ENCODE measurements at regions not wholly inside any gene's neighbourhood (a gene's known extent, or its start where the extent isn't known, plus 50 kb on each side); places are given as distances from the start of the nearest gene placed in this dataset.

DNA sequence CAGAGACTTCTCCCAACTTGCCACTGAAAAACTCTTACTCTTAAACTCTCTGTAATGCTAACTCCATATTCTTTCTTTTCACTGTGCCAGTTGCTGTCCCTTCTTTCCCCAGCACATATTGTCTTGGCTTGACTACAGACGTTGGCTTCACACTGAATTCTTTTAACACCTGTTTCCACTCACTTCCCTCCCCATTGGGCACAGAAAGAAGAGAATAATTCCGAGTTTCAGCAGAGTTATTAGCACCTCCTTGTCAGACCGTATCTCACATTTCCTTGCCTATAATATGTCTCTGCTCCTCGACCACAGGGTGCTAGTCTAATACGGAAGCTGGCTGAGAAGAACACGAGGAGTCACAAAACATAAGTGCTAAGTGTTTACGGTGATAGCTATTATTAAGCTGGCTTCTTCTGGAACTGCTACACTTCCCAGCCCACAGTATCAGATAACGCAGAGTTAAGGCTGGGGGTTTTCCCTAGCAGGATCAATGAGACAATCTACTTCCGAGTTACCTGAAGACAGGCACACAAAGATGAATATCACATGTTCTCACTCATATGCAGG, 188.5 kb upstream of the CDH8 start:
- H3F3A ChIP-seq (ENCODE audit: insufficient read depth, low read length, poor library complexity, severe bottlenecking) = no peaks in the 10 kb centered on the region
- H3K9me2 ChIP-seq (ENCODE audit: insufficient read depth, low read length) = no peaks in the 10 kb centered on the region
- no peak overlapping the region for H3K9ac ChIP-seq (ENCODE audit: low read length)
- H2AFZ ChIP-seq (ENCODE audit: low read depth, low read length) = no peak overlapping the region
- H3K4me2 ChIP-seq (ENCODE audit: low read length) = no peak overlapping the region
- TF ChIP-seq EP300 (conservative IDR thresholded peaks at IDR 0.05; ENCODE audit: poor library complexity, severe bottlenecking) (no peak), POLR2AphosphoS5 (IDR thresholded peaks at IDR 0.05) (peak; percentile 45)
- TF ChIP-seq, protein P1, sequence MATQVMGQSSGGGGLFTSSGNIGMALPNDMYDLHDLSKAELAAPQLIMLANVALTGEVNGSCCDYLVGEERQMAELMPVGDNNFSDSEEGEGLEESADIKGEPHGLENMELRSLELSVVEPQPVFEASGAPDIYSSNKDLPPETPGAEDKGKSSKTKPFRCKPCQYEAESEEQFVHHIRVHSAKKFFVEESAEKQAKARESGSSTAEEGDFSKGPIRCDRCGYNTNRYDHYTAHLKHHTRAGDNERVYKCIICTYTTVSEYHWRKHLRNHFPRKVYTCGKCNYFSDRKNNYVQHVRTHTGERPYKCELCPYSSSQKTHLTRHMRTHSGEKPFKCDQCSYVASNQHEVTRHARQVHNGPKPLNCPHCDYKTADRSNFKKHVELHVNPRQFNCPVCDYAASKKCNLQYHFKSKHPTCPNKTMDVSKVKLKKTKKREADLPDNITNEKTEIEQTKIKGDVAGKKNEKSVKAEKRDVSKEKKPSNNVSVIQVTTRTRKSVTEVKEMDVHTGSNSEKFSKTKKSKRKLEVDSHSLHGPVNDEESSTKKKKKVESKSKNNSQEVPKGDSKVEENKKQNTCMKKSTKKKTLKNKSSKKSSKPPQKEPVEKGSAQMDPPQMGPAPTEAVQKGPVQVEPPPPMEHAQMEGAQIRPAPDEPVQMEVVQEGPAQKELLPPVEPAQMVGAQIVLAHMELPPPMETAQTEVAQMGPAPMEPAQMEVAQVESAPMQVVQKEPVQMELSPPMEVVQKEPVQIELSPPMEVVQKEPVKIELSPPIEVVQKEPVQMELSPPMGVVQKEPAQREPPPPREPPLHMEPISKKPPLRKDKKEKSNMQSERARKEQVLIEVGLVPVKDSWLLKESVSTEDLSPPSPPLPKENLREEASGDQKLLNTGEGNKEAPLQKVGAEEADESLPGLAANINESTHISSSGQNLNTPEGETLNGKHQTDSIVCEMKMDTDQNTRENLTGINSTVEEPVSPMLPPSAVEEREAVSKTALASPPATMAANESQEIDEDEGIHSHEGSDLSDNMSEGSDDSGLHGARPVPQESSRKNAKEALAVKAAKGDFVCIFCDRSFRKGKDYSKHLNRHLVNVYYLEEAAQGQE (IDR thresholded peaks at IDR 0.05; ENCODE audit: borderline replicate concordance) = peak; percentile 14
- no peaks in the 10 kb centered on the region for H3K79me2 ChIP-seq (replicated peaks; ENCODE audit: insufficient read depth, low read length)
- no peak overlapping the region for H3K27ac ChIP-seq (ENCODE audit: low read length)
- H3K4me3 ChIP-seq (ENCODE audit: low read length) = no peak overlapping the region
- H3K9me3 ChIP-seq (ENCODE audit: low read length) = no peaks in the 10 kb centered on the region
- H3K27me3 ChIP-seq (ENCODE audit: insufficient read depth, low read depth, low read length) = no peaks in the 10 kb centered on the region
- no peaks in the 10 kb centered on the region for H4K20me1 ChIP-seq (ENCODE audit: insufficient read depth)
- no peaks in the 10 kb centered on the region for H3K36me3 ChIP-seq (ENCODE audit: insufficient read depth, low read length)

DNA sequence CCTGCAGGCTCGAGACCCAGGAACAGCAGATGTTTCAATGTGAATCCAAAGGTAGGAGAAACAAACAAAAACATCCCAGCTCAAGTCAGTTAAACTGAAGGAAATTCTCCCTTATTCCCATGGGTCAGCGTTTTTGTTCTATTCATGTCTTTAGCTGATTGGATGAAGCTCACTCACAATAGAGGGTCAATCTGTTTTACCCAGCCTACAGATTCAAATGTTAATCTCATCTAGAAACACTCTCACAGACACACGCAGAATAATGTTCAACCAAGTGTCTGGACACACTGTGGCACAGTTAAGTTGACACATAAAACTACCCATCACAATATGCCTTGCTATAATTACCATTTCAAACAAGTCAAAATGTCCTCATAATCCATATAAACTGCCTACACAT, 180.6 kb upstream of the CDH8 start:
- no peak overlapping the region for H2AFZ ChIP-seq (ENCODE audit: low read depth, low read length)
- H3K79me2 ChIP-seq (replicated peaks; ENCODE audit: insufficient read depth, low read length) = no peaks in the 10 kb centered on the region
- H3K4me2 ChIP-seq (ENCODE audit: low read length) = no peak overlapping the region
- no peaks in the 10 kb centered on the region for H4K20me1 ChIP-seq (ENCODE audit: insufficient read depth)
- H3F3A ChIP-seq (ENCODE audit: insufficient read depth, low read length, poor library complexity, severe bottlenecking) = no peaks in the 10 kb centered on the region
- H3K4me3 ChIP-seq (ENCODE audit: low read length) = no peak overlapping the region
- H3K9me2 ChIP-seq (ENCODE audit: insufficient read depth, low read length) = no peaks in the 10 kb centered on the region
- H3K9me3 ChIP-seq (ENCODE audit: low read length) = no peaks in the 10 kb centered on the region
- no peaks in the 10 kb centered on the region for H3K36me3 ChIP-seq (ENCODE audit: insufficient read depth, low read length)
- TF ChIP-seq POLR2AphosphoS5 (IDR thresholded peaks at IDR 0.05) = peak; percentile 17
- TF ChIP-seq EP300 (conservative IDR thresholded peaks at IDR 0.05; ENCODE audit: poor library complexity, severe bottlenecking) = peak; percentile 40
- TF ChIP-seq, protein P1 (IDR thresholded peaks at IDR 0.05; ENCODE audit: borderline replicate concordance) = no peak
- TF ChIP-seq RAD21 (conservative IDR thresholded peaks at IDR 0.05) = no peak
- TF ChIP-seq, protein P2, sequence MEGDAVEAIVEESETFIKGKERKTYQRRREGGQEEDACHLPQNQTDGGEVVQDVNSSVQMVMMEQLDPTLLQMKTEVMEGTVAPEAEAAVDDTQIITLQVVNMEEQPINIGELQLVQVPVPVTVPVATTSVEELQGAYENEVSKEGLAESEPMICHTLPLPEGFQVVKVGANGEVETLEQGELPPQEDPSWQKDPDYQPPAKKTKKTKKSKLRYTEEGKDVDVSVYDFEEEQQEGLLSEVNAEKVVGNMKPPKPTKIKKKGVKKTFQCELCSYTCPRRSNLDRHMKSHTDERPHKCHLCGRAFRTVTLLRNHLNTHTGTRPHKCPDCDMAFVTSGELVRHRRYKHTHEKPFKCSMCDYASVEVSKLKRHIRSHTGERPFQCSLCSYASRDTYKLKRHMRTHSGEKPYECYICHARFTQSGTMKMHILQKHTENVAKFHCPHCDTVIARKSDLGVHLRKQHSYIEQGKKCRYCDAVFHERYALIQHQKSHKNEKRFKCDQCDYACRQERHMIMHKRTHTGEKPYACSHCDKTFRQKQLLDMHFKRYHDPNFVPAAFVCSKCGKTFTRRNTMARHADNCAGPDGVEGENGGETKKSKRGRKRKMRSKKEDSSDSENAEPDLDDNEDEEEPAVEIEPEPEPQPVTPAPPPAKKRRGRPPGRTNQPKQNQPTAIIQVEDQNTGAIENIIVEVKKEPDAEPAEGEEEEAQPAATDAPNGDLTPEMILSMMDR (IDR thresholded peaks at IDR 0.05; ENCODE audit: poor library complexity, severe bottlenecking) = no peak
- no peak overlapping the region for H3K27ac ChIP-seq (ENCODE audit: low read length)
- H3K27me3 ChIP-seq (ENCODE audit: insufficient read depth, low read depth, low read length) = no peaks in the 10 kb centered on the region
- H3K9ac ChIP-seq (ENCODE audit: low read length) = no peak overlapping the region
